Effector memory CD8-positive, alpha-beta T cell (primary cell): ENCODE measurements at regions not wholly inside any gene's neighbourhood (a gene's known extent, or its start where the extent isn't known, plus 50 kb on each side); places are given as distances from the start of the nearest gene placed in this dataset.
"Not testable (repeated sequence)": the region's sequence is repeated elsewhere in the genome, so short reads cannot be mapped to it uniquely, and the experiment has no call there.

Source experiments
- ATAC-seq: fragments of 150-1000 bp; cut with Tn5 transposase; replicated peaks from 2 replicates; pipeline ENCODE4 v1.10.0; 2021; ENCODE audit warnings: mild to moderate bottlenecking, moderate library complexity
- DNase-seq, 3 experiments: peaks; one replicate each; pipeline ENCODE4 v3.0.0; 2021
- H3K27ac Mint-ChIP-seq, 2 donors: one replicate each; pipeline ENCODE4 v1.8.0; 2022; ENCODE audit warnings: mild to moderate bottlenecking in 2 of 2, mixed read lengths in 2 of 2, moderate library complexity in 2 of 2
- H3K27me3 Mint-ChIP-seq, 2 donors: one replicate each; pipeline ENCODE4 v1.8.0; 2022; ENCODE audit warnings: mixed read lengths in 2 of 2
- H3K36me3 Mint-ChIP-seq: one replicate; pipeline ENCODE4 v1.8.0; 2022; ENCODE audit warnings: mild to moderate bottlenecking, moderate library complexity, mixed read lengths; ENCODE audit not compliant: insufficient read depth
- H3K4me1 Mint-ChIP-seq, 2 donors: one replicate each; pipeline ENCODE4 v1.8.0; 2022; ENCODE audit warnings: low read depth in 2 of 2, mixed read lengths in 2 of 2
- H3K4me3 Mint-ChIP-seq, 2 donors: one replicate each; pipeline ENCODE4 v1.8.0; 2022; ENCODE audit warnings: mild to moderate bottlenecking in 2 of 2, mixed read lengths in 2 of 2, moderate library complexity in 2 of 2
- H3K9me3 Mint-ChIP-seq, 2 donors: one replicate each; pipeline ENCODE4 v1.8.0; 2022; ENCODE audit warnings: mixed read lengths in 2 of 2

DNA sequence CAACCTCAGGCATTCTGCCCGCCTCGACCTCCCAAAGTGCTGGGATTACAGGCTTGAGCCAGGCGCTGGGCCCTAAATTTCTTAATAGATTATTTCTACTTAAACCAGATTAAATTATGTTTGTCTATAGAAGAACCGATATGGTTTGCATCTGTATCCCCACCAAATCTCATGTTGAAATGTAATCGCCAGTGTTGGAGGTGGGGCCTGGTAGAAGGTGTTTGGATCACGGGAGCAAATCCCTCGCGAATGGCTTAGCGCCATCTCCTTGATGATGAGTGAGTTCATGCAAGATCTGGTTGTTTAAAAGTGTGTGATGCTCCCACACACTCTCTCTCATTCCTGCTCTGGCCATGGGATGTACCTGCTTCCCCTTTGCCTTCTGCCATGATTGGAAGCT, 109.3 kb upstream of the NANOS1 start:
- H3K27ac Mint-ChIP-seq, result no peak overlapping the region
- DNase-seq, result no peak
- H3K9me3 Mint-ChIP-seq, result no peaks in the 10 kb centered on the region
- no peaks in the 10 kb centered on the region for H3K36me3 Mint-ChIP-seq
- no peak for ATAC-seq
- H3K27me3 Mint-ChIP-seq, result peaks cover 25 to 64% of the 10 kb centered on the region in 2 donors
- H3K4me3 Mint-ChIP-seq, result no peak overlapping the region
- H3K4me1 Mint-ChIP-seq, result no peaks in the 10 kb centered on the region

DNA sequence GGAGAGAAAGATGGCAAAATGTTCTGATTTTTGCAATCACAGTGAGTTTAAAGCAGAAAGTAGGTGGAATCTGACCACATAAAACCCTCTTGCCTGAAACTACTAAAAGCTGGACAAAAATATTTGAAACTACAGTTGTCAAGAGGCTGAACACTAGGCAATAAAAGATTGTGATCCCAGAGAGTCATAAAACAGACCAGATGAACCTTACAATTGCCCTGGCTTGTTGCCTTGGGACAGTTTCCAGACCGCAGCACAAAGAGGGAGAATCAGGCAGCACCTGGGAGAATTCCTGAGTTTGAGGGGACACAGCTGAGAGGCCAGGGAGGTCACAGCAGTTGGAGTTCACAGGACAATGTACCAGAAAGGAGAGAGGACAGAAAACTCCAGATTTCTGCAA, 107.3 kb upstream of the NANOS1 start:
- Mint-ChIP-seq H3K4me3 (no peak overlapping the region), H3K4me1 (no peaks in the 10 kb centered on the region), H3K9me3 (no peaks in the 10 kb centered on the region), H3K36me3 (no peaks in the 10 kb centered on the region), H3K27me3 (peaks cover 35 to 68% of the 10 kb centered on the region in 2 donors), H3K27ac (no peak overlapping the region)
- no peak for DNase-seq
- ATAC-seq, result no peak

DNA sequence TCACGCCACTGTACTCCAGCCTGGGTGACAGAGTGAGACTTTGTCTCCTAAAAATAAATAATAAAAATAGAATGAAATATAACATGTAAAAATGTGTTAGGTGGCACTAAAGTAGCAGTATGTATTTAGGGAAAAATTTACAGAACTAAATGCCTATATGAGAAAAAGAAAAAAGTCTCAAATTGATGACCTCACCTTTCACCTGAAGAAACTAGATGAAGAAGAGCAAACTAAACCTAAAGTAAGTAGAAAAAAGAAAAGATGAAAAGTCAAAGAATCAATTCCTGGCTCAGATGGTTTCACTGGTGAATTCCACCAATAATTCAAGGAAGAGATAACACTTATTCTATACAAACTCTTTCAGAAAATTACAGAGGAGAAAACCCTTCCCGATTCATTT, 106.5 kb upstream of the NANOS1 start:
- no peak for ATAC-seq
- no peak overlapping the region for H3K27ac Mint-ChIP-seq
- no peaks in the 10 kb centered on the region for H3K4me1 Mint-ChIP-seq
- no peak for DNase-seq
- H3K9me3 Mint-ChIP-seq, result no peaks in the 10 kb centered on the region
- no peaks in the 10 kb centered on the region for H3K36me3 Mint-ChIP-seq
- H3K4me3 Mint-ChIP-seq, result no peak overlapping the region
- peaks cover 35 to 68% of the 10 kb centered on the region in 2 donors for H3K27me3 Mint-ChIP-seq

DNA sequence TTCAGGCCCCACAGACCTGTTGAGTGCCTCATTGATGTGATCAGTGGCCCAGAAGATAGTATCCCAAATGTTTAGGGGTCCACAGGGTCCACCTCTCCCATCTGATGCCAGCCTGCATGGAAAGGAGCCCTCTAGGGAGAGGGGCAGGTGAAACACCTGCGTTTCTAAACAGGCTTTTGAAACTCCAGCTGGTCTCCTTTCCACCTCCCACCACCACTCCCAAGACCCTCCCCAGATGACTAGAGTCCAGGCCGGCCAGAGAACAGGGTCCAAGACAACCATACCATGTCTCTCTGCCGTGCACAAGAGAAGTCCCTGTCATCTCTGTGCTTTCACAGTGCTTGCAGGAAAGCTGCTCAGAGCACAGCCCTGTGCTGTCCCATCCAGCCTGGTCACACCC, 105.0 kb upstream of the NANOS1 start:
- H3K4me1 Mint-ChIP-seq, result no peaks in the 10 kb centered on the region
- H3K27ac Mint-ChIP-seq, result no peak overlapping the region
- peaks cover 35 to 58% of the 10 kb centered on the region in 2 donors for H3K27me3 Mint-ChIP-seq
- H3K4me3 Mint-ChIP-seq, result no peak overlapping the region
- ATAC-seq (no peak), DNase-seq (no peak)
- no peaks in the 10 kb centered on the region for H3K36me3 Mint-ChIP-seq
- no peaks in the 10 kb centered on the region for H3K9me3 Mint-ChIP-seq

DNA sequence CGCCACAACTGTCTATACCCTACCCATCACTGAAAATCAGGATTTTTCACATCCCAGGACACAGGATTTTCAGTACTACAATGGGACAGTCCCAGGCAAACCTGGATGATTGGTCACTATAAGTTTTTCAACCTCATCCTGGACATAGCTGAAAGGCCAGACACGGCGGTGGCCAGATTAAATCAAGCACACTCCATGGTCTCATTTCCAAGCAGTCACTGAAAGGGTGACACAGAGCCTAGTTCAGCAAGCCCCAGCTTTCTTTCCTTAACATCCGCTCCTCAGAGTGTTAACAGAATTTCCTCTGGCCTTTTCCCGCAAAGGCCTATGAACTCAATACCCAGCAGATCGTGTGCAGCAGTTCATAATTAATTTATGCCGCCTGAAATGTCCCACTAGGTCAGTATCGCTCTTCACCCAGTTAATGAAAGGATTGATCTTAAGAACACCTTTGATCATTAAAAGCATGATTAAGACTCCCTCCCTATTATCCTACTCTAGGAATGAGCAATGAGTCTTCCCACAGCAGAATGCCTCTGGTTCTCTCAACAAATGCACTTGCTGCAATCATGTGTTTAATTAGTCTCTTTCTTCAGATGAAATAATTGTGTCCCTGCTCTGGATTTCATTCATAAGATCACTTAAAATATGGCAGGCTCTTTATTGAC, 104.0 kb upstream of the NANOS1 start:
- H3K4me3 Mint-ChIP-seq, result no peak overlapping the region
- ATAC-seq, result no peak

DNA sequence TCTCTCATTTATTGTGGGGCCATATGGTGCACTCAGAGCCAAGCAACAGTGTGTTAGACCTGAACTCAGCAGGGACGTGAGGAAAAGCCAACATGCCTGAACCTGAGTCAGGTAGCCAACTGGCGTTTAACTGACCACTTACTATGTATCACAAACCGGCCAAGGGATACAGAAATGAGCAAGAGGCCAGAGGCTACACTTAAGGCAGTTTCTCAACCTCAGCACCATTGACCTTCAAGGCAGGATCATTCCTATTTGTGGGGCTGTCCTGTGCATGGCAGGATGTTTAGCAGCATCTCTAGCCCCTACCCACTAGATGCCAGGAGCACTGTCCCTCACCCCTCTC, 103.5 kb upstream of the NANOS1 start:
- Mint-ChIP-seq H3K4me3 (no peak overlapping the region), H3K4me1 (no peaks in the 10 kb centered on the region), H3K36me3 (no peaks in the 10 kb centered on the region), H3K27me3 (peaks cover 35 to 45% of the 10 kb centered on the region in 2 donors), H3K27ac (no peak overlapping the region), H3K9me3 (peaks cover 3 to 10% of the 10 kb centered on the region in 2 donors)
- no peak for ATAC-seq
- DNase-seq, result no peak

More for the DNA sequence above, 104.0 kb upstream of the NANOS1 start:
- no peaks in the 10 kb centered on the region for H3K36me3 Mint-ChIP-seq
- DNase-seq, result no peak
- no peak overlapping the region for H3K27ac Mint-ChIP-seq
- H3K4me1 Mint-ChIP-seq, result no peaks in the 10 kb centered on the region
- H3K27me3 Mint-ChIP-seq, result peaks cover 35 to 51% of the 10 kb centered on the region in 2 donors
- H3K9me3 Mint-ChIP-seq, result peaks cover 2 to 5% of the 10 kb centered on the region in 2 donors

DNA sequence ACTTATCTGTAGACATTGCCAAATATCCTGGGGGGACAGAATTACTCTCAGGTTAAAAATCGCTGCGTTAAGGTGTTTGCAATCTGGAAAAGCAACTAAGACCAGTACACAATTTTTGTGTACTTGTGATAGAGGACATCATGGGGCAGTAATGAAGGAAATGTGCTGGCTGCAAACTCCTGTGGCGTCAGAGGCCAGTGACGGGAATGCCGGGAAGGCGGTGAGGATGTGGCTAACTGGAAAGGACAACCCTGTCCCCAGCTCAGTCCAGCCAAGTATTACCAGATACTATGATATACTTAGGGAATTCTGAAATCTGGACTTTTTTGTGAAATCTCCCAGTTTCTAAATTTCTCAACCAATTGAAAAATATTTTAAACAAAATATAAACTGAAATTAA, 103.1 kb upstream of the NANOS1 start:
- Mint-ChIP-seq H3K36me3 (no peaks in the 10 kb centered on the region), H3K4me1 (no peaks in the 10 kb centered on the region), H3K4me3 (no peak overlapping the region), H3K27me3 (peaks cover 32 to 42% of the 10 kb centered on the region in 2 donors), H3K9me3 (peaks cover 3 to 14% of the 10 kb centered on the region in 2 donors), H3K27ac (no peak overlapping the region)
- no peak for DNase-seq
- no peak for ATAC-seq

DNA sequence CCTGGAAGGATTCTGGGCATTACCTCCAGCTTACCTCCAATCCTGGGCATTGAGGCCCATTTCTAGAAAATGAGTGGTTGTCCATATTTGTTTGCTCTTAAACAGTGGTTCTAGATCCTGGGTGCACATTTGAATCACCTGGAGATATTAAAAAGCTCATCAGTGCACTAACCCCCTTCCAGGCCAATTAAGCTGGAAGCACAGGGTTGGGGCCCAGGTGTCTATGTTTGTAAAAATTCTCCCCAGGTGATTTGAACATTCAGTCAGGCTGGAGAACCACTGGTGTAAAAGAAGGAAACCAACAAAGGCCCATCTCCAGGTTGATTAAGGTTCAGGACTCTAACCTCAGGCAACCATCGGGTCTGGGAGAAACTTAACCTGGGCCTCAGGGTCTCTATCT, 102.6 kb upstream of the NANOS1 start:
- peaks cover 28 to 37% of the 10 kb centered on the region in 2 donors for H3K27me3 Mint-ChIP-seq
- no peaks in the 10 kb centered on the region for H3K36me3 Mint-ChIP-seq
- no peak overlapping the region for H3K27ac Mint-ChIP-seq
- H3K4me1 Mint-ChIP-seq, result no peaks in the 10 kb centered on the region
- H3K9me3 Mint-ChIP-seq, result peaks cover 6 to 16% of the 10 kb centered on the region in 2 donors
- no peak overlapping the region for H3K4me3 Mint-ChIP-seq
- ATAC-seq, result no peak
- DNase-seq, result no peak

DNA sequence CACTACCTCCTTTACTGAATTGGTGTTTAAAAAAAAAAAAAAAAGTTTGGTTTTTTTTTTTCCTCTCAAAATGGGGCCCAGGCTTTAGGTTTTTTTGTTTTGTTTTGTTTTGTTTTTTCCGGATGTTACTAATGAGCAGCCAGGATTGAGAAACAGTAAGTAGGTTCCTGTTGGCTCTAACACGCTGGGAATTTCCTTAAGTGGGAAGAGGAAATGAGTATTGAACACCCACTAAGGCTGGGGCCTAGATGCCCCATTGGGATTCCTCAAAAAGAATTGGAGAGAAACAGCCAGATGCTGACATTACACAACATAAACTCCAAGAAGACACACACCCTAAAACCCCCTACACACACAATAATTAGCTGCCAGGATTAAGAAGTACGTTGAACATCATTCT, 102.2 kb upstream of the NANOS1 start:
- DNase-seq, result no peak
- H3K36me3 Mint-ChIP-seq, result no peaks in the 10 kb centered on the region

DNA sequence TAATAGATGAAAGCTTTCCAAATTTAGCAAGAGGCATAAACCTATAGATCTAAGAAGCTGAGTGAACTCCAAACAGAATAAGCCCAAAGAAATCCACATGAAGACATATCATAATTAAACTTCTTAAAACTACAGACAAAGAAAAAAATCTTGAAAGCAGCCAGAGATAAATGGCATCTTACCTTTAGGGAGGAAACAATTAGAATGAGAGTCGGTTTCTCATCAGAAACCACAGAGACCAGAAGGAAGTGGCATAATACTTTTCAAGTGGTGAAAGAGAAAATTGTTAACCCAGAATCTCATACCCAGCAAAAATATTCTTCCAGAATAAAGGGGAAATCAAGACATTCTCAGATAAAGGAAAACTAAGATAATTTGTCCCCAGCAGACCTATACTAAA, 98.9 kb upstream of the NANOS1 start:
- Mint-ChIP-seq H3K9me3 (peaks cover 10 to 24% of the 10 kb centered on the region in 2 donors), H3K36me3 (no peaks in the 10 kb centered on the region), H3K4me3 (no peak overlapping the region), H3K4me1 (no peaks in the 10 kb centered on the region), H3K27ac (no peak overlapping the region), H3K27me3 (peaks cover 35 to 41% of the 10 kb centered on the region in 2 donors)
- ATAC-seq, result no peak
- no peak for DNase-seq

More for the DNA sequence above, 102.2 kb upstream of the NANOS1 start:
- ATAC-seq, result no peak
- no peak overlapping the region for H3K4me3 Mint-ChIP-seq
- no peaks in the 10 kb centered on the region for H3K4me1 Mint-ChIP-seq
- peaks cover 24 to 33% of the 10 kb centered on the region in 2 donors for H3K27me3 Mint-ChIP-seq
- peaks cover 6 to 16% of the 10 kb centered on the region in 2 donors for H3K9me3 Mint-ChIP-seq
- H3K27ac Mint-ChIP-seq, result no peak overlapping the region

DNA sequence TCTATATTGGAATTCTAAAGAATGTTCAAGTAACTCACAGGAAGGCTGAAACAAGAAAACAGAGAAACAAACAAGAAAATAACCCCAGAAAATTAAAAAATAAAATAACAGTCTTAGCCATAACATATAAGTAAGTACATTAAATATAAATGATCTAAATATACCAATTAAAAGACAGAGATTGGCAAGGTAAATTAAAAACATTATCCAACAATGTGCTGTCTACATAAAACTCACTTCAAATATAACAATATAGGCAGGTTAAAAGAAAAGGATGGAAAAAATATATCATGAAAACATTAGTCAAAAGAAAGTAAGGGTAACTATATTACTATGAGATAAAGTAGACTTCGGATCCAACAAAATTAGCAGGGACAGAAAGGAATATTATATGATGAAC, 98.1 kb upstream of the NANOS1 start:
- H3K27ac Mint-ChIP-seq, result no peak overlapping the region
- DNase-seq, result no peak
- no peaks in the 10 kb centered on the region for H3K36me3 Mint-ChIP-seq
- no peak for ATAC-seq
- no peak overlapping the region for H3K4me3 Mint-ChIP-seq
- no peaks in the 10 kb centered on the region for H3K4me1 Mint-ChIP-seq
- H3K9me3 Mint-ChIP-seq, result peaks cover 10 to 24% of the 10 kb centered on the region in 2 donors
- peaks cover 34 to 40% of the 10 kb centered on the region in 2 donors for H3K27me3 Mint-ChIP-seq

DNA sequence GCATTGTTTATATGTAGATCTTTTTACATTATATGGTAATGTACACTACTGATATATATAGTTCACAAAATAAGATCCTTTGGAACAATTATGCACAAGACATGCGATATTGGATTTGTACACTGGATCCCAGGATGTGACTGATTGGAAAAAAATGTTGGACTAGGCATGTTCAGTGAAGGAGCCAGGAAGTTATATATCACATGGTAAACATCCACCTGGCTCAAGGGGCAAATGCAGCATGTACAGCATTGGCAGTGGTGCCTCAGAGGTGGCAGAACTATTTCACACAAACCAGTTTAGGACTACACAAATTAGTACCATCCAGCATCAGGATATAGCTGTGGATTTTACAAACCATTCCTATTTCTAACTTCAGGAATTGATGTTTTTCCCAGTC, 97.4 kb upstream of the NANOS1 start:
- not testable (repeated sequence) for ATAC-seq, H3K4me1 Mint-ChIP-seq, H3K27ac Mint-ChIP-seq, H3K4me3 Mint-ChIP-seq, DNase-seq, H3K36me3 Mint-ChIP-seq
- H3K27me3 Mint-ChIP-seq, result peaks cover 34 to 42% of the 10 kb centered on the region in 2 donors
- peaks cover 10 to 24% of the 10 kb centered on the region in 2 donors for H3K9me3 Mint-ChIP-seq

DNA sequence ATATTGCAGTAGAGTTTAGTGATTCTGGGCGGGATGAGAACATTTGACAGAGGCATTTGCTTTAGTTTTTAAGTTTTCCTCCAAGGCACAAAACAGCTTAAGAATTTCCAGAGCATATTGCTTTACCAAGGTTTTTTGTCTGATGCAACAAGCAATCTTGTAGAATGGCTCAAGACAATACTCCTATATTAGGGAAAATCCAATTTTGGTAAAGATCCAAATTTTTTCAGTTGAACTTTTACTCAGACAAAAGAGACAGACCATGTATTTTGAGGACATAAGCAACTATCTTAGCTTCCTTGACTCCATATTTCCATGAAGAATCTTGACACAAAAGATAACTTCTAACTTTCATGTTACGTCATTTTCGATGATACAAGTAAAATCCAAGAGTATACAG, 92.3 kb upstream of the NANOS1 start:
- Mint-ChIP-seq H3K4me3 (no peak overlapping the region), H3K27me3 (peaks cover 57 to 61% of the 10 kb centered on the region in 2 donors), H3K9me3 (peaks cover 8% of the 10 kb centered on the region in 2 donors), H3K4me1 (no peaks in the 10 kb centered on the region), H3K36me3 (no peaks in the 10 kb centered on the region), H3K27ac (no peak overlapping the region)
- ATAC-seq (no peak), DNase-seq (no peak)

DNA sequence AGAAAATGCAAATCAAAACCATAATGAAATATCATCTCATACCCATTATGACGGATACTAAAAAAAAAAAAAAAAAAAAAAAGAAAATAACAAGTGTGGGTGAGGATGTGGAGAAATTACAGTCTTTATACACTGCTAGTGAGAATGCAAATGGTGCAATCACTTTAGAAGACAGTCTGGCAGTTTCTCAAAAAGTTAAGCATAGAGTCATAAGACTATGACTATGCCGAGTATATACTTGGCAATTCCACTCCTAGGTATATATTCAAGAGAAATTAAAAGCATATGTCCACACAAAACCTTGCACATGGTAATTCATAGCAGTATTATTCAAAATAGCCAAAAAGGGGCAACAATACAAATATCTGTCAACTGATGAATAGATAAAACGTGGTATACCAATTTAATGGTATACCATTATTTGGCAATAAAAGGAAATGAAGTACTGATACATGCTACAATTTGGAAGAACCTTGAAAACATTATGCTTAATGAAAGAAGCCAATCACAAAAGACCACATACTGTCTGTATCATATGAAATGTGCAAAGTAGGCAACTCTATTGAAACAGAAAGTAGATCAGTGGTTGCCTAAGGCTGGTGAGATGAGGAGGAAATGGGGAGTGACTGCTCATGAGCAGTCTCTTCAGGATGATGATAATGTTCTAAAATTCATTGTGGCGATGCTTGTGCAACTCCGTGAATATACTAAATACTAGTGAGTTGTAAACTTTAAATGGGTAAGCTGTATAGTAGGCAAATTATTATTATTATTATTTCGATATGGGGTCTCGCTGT, 90.1 kb upstream of the NANOS1 start:
- Mint-ChIP-seq H3K27ac (no peak overlapping the region), H3K36me3 (no peaks in the 10 kb centered on the region), H3K27me3 (peaks cover 41 to 53% of the 10 kb centered on the region in 2 donors), H3K4me1 (no peaks in the 10 kb centered on the region), H3K4me3 (no peak overlapping the region), H3K9me3 (peaks cover 0 to 4% of the 10 kb centered on the region in 2 donors)
- DNase-seq (no peak), ATAC-seq (no peak)
